Activated T-cell treated with anti-CD3 and anti-CD28 coated beads for 24 hours (primary cell): ENCODE measurements at regions not wholly inside any gene's neighbourhood (a gene's known extent, or its start where the extent isn't known, plus 50 kb on each side); places are given as distances from the start of the nearest gene placed in this dataset.
"Not testable (repeated sequence)": the region's sequence is repeated elsewhere in the genome, so short reads cannot be mapped to it uniquely, and the experiment has no call there.

Source experiments
- DNase-seq: peaks from one replicate; pipeline ENCODE4 v3.0.0-alpha.2; 2020; ENCODE audit warnings: low read depth

- DNase-seq, result no peak
Observed at GRCh38 chr14:34063042-34063441, 112.2 kb upstream of the EGLN3 start.

DNA sequence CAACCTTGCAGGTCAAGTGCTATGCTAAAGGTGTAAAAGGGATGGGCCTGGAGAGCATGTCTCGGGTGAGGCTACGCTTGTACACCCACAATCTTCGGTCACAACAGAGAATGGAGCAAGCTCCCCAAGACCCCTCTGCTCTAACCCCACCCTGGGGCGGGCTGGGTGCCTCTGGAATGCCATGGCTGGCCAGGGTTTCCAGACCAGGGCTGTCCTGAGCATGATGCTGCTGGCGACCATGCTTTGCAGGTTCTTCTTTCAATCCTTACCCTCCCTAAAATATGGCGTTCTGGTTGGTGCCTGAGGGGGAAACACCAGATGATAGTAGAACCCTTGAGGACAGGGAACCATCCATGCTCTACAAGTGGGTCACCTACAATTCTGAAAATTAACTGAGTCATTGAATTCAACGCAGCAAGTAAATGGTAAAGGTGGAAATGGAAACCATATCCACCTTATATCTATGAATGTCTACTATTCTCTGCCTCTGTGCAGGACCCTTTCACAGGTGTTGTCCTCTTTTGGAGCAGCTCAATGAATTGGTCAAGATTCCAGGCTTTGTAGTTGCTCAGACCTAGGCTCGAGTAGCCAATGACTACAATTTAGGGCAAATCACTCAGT is 111.6 kb upstream of the EGLN3 start:
- no peak for DNase-seq

DNA sequence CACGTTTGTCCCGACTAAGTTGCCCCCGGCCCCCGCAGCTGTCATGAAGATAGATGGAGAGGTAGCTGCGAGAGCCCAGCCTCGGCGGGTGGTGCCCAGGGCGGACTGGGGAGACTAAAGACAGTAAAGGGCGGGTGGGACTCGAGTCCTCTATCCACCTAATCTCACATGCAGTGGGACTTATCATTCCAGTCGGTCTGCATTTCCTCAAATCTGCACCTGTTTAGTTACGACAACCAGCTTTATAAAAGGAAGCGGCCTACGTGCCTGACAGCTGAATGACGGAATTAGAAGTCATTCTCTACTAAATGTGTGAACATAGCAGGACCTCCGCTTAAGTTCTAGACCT is 109.8 kb upstream of the EGLN3 start:
- no peak for DNase-seq

DNA sequence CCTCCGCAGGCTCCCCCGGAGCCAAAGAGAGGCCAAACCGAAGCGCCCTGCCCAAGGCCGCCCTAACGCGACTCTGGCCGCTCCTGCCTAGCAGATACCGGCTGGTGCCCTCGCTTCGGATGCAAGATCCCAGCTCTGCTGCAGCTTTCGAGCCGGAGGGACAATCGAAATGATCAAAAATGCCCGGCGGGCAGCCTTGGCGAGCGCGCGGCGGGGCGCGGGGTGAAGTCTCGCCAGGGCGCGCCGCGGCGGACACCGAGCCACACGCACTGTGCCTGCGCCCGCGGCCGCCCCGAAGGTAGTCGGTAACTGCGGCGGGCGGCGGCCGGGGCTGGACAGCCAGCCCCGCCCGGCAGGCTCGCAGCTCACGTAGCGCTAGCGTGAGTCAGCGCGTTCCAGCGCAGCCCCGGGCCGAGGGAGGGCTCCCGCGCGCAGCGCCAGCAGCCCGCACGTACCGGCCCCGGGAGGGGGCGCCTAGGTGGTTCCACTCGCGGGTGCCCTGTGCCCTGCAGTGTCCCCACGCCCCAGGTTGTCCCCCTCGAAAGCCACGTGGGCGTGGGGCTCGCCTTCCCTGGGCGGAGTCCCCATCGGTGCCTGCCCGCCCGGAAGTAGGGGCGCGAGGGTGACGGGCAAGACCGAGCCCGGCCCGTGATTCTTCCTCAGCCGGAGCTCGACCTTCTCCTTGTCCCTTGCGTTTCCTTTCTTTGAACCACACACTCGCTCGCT is 109.2 kb upstream of the EGLN3 start:
- peak; percentile 36 for DNase-seq

DNA sequence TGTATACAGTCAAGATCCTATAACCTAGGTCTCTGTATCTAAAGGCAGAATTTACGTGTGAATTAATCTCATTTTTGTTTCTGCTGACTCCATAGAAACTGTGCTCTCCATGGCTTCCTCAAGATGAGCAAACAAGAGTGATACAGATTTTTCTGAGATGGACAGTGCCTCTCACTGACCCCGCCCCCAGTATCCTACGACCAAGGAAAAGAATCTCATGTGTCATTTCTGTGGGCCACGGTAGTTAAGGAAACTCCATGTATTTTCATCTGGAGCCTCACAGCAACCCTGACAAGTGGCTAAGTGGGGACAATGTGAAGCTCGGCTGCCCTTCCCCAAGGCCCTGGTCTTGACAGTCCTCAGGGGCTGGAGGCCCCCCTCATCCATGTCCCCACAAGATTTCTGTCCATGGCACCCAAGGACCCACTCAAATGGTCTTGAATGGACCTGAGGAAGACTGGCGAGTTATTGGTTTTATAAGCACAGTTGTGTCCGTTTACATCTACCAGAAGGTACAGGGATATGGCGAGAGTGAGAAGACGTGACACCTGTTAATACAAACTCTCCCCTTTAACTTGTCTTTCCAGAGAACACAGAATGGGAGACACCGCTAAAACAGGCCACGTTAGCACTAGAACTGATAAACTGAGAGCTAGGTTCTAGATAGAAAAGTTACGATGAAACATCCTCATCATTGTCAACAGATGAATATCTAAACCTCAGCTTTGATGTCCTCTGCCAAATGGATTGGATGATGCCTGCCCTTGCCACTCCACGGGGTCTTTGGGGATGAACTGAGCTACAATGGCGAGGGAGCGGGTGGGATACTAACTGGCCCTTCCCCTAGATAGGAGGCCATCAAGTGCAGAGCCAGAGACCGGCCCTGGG is 108.4 kb upstream of the EGLN3 start:
- no peak for DNase-seq

- DNase-seq, result no peak
Observed at GRCh38 chr14:34058510-34058909, 107.6 kb upstream of the EGLN3 start.

GRCh38 chr14:34056046-34056445 is 105.2 kb upstream of the EGLN3 start:
- no peak for DNase-seq

- no peak for DNase-seq
Observed at GRCh38 chr14:34055157-34055950, 104.5 kb upstream of the EGLN3 start.

GRCh38 chr14:34053666-34054065 is 102.8 kb upstream of the EGLN3 start:
- DNase-seq, result no peak

- DNase-seq, result no peak
Observed at GRCh38 chr14:34052658-34053014, 101.8 kb upstream of the EGLN3 start.

DNA sequence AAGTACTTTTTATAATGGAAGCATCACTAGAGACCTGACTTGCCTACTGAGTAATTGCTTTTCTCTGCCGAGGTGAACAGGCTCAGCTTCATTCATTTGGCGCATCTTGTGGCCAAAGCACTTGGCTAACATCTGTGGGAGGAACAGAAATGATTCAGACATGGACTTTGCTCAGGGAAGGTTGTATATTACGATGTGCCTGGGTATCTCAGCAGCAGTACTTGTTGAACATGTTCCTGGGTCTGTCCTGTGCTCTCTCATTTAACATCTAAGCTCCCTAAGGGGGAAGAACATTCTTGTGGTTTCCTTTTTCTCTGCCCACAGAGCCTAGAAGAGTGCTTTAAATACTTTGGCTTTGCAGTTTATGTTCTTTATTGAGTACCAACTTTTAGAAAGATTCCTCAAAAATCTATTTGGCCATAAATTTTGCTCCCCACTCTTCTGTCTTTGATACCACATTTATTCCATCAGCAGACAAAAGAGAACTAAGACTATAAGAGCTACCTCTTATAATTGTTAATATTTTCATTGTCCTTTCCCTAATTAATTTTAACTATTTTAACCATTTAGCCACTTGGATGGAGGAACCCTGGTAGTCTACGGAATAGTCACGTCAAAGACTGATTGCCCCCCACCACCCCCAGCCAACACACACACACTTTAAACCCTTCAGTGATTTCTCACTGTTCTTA is 101.2 kb upstream of the EGLN3 start:
- DNase-seq, result no peak

DNA sequence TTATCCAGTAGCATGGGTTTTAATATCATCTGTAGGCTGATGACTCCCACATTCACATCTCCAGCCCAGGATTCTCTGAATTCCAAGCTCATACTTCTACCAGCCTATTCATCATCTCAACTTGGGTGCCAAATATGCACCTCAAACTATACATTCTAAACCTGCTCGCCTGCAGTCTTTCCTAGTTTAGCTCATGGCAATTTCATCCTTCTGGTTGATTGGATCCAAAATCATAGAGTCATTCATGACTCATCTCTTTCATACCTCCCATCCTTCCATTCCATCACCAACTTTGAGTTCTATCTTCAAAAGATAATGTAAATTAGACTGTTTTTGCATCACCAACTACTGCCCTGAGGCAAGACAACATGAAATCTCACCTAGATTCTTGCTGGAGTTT is 99.7 kb upstream of the EGLN3 start:
- DNase-seq, result no peak

DNA sequence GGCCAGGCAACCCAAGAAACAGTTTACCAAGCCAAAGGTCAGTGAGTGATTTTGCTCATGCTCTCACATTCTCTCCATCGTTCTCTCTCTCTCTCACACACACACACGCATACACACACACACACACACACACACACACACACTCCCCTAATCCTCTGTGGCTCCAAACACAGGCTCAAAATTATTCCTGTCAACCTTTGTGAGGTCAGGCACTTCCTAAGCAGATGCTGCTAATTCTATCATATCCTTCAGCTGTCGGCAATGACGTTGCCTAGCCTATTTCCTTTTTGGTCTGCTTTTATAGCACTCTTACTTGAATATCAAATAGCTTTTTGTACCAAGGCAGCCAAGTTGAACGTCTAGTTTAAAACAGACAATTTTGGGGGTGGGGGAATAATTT is 98.9 kb upstream of the EGLN3 start:
- no peak for DNase-seq

GRCh38 chr14:34049187-34049586 is 98.3 kb upstream of the EGLN3 start:
- DNase-seq, result not testable (repeated sequence)

DNA sequence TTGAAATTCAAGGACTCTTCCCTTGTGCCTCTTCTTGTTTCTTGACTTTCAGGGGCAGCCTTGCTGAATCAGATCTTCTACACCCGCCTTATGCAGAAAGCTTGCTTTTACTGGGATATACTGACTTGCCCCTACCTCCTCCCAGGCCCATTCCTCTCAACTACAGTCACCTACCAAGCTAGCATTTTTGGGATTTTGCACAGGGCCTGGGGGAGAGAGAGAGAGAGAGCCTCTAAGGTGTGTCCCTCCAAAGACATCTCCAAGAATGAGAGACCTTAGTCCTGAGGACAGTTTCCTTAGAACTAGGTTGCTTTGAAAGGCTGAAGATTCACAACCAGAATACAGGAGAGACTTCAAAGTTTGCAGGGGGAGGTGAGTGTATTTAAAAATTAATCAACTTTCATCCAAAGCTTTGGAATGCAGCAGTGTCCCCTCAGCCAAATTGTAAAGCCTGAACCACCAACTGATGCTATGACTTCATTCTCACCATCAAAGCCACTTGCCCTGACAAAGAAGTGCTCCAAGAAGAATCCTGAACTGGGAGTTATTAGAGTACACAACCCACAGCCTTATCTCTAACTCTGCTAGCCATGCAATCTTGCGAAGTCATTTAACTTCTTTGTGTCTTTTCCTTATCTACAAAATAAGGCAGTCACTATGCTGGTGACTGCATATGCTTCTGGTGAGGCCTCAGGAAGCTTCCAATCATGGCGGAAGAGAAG is 96.1 kb upstream of the EGLN3 start:
- no peak for DNase-seq

GRCh38 chr14:34044666-34045306 is 93.9 kb upstream of the EGLN3 start:
- no peak for DNase-seq

DNA sequence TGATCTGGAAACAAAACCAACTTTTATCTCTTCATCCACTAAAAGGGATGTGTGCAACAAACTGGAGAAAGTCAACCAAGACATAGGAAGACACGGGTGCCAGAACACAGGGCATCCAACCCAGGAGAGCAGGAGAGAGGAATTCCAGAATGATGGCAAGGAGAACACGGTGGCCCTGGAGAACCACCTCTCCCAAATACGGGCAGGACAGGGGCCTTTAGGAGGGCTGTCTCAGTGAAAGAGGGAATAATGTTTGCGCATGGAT is 93.4 kb upstream of the EGLN3 start:
- DNase-seq, result no peak

DNA sequence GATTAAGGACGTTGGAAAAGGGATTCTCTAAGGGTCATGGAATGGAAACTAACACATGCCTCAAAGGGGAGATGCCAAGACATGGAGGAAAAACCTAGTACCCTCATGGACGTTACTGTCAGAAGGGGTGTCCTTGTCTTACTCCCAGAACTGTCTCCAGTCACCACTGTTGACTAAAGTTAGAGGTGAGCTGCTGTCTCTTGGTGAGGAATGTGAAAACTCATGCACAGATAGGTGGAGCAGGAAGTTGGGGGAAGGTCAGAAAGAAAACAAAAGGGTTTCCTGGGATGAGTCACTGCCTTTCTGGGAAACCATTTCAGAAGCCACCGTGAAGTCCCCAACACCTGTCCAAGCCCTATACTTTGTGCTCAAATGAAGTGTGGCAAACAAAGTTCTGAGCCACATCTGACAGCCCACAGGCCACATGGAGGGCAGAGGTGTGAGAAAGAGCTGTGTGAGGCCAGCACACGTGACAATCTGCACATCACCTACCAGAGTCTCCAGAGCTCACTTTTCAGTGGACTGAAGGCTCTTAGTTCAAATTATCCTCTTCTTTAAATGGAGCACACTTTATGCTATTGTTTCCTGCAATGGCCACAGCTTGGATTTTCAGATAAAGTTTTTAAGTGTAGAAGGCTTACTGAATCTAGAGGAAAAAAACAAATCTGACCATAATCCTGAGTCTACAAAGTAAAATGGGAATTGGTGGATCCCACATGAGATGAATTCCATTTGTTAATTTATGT is 92.9 kb upstream of the EGLN3 start:
- peak; percentile 46 for DNase-seq

- no peak for DNase-seq
Observed at GRCh38 chr14:34041220-34041619, 90.3 kb upstream of the EGLN3 start.

DNA sequence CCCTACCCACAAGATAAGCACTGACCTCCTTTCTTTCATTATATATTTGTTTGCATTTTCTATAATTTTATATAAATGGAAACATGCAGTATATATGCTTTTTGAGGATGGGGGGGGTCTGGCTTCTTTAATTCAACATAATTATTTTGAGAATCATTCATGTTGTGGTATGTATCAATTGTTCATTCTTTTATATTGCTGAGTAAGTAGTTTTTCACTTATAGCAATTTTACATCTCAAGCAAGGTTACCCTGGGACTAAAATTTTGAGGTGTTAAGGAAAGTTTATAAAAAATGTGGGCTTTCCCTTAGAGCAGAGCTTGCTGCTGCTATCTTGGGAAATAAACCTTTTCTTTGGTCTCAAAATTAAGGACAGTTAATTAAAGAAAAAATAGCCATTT is 89.9 kb upstream of the EGLN3 start:
- no peak for DNase-seq
